Esophagus muscularis mucosa (tissue), 4 donors: ENCODE measurements at regions not wholly inside any gene's neighbourhood (a gene's known extent, or its start where the extent isn't known, plus 50 kb on each side); places are given as distances from the start of the nearest gene placed in this dataset.
"Not testable (repeated sequence)": the region's sequence is repeated elsewhere in the genome, so short reads cannot be mapped to it uniquely, and the experiment has no call there.

Experiments used
- EP300 ChIP-seq: sonication (generic); formaldehyde crosslinking; IDR thresholded peaks from one replicate; pipeline ENCODE4 v1.6.1; 2017; ENCODE audit warnings: antibody characterized with exemption
- POLR2A ChIP-seq: fragments of 450-650 bp; IDR thresholded peaks from one replicate; pipeline ENCODE4 v1.6.1; 2017; ENCODE audit warnings: antibody characterized with exemption, moderate library complexity, mild to moderate bottlenecking, low read depth
- POLR2AphosphoS5 ChIP-seq, 2 donors: sonication (generic); formaldehyde crosslinking; IDR thresholded peaks; one replicate each; pipeline ENCODE4 v1.6.1; 2017; ENCODE audit warnings: antibody characterized with exemption in 2 of 2
- TF ChIP-seq, protein P1 (sequence below), 3 experiments: fragments of 200-600 bp in 2 of 3; fragments of 450-650 bp in 1 of 3; sonication (generic) in 2 of 3; IDR thresholded peaks; one replicate each; pipeline ENCODE4 v1.5.1; 2017 to 2019; ENCODE audit warnings: antibody characterized with exemption in 3 of 3, mild to moderate bottlenecking in 2 of 3, moderate library complexity in 1 of 3

DNA sequence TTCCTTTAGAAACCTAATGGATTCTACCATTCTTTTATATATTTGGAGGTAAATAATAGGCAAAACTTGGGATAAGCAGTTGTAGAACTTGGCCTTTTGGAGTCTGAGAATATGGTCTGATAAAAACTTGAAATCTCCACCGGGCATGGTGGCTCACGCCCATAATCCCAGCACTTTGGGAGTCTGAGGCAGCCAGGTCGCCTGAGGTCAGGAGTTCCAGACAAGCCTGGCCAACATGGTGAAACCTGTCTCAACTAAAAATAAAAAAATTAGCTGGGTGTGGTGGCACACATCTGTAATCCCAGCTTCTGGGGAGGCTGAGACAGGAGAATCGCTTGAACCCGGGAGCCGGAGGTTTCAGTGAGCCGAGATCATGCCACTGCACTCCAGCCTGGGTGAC is 231.3 kb upstream of the LRP1B start:
- TF ChIP-seq, protein P1, sequence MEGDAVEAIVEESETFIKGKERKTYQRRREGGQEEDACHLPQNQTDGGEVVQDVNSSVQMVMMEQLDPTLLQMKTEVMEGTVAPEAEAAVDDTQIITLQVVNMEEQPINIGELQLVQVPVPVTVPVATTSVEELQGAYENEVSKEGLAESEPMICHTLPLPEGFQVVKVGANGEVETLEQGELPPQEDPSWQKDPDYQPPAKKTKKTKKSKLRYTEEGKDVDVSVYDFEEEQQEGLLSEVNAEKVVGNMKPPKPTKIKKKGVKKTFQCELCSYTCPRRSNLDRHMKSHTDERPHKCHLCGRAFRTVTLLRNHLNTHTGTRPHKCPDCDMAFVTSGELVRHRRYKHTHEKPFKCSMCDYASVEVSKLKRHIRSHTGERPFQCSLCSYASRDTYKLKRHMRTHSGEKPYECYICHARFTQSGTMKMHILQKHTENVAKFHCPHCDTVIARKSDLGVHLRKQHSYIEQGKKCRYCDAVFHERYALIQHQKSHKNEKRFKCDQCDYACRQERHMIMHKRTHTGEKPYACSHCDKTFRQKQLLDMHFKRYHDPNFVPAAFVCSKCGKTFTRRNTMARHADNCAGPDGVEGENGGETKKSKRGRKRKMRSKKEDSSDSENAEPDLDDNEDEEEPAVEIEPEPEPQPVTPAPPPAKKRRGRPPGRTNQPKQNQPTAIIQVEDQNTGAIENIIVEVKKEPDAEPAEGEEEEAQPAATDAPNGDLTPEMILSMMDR (IDR thresholded peaks at IDR 0.05) = not testable (repeated sequence)
- not testable (repeated sequence) for TF ChIP-seq POLR2AphosphoS5 (IDR thresholded peaks at IDR 0.05); POLR2A; EP300
